ENCODE measurements at regions not wholly inside any gene's neighbourhood (a gene's known extent, or its start where the extent isn't known, plus 50 kb on each side); places are given as distances from the start of the nearest gene placed in this dataset.
A peak's percentile ranks its signal among the peaks of the same experiment; 100 is the strongest.

- no peak overlapping the region for H3K4me3 ChIP-seq (replicated peaks; ENCODE audit: low read depth, low read length)
- TF ChIP-seq CTCF (IDR thresholded peaks at IDR 0.05; ENCODE audit: low read depth, low read length, missing control alignments): no peak
- DNase-seq (ENCODE audit: extremely low read depth, low read depth): no peak
Observed at GRCh38 chr3:161905520-161906132, 409.0 kb downstream of the OTOL1 start.

- peak; percentile 77 for DNase-seq (ENCODE audit: extremely low read depth, low read depth)
- no peak overlapping the region for H3K4me3 ChIP-seq (replicated peaks; ENCODE audit: low read depth, low read length)
- TF ChIP-seq CTCF (IDR thresholded peaks at IDR 0.05; ENCODE audit: low read depth, low read length, missing control alignments): no peak
Observed at GRCh38 chr3:161913786-161914389, 417.3 kb downstream of the OTOL1 start.

GRCh38 chr3:161914703-161915417, 418.3 kb downstream of the OTOL1 start:
- no peak overlapping the region for H3K4me3 ChIP-seq (replicated peaks; ENCODE audit: low read depth, low read length)
- peak; percentile 42 for DNase-seq (ENCODE audit: extremely low read depth, low read depth)
- peak; percentile 53 for TF ChIP-seq CTCF (IDR thresholded peaks at IDR 0.05; ENCODE audit: low read depth, low read length, missing control alignments)

GRCh38 chr3:161915418-161915750, 418.8 kb downstream of the OTOL1 start:
- no peak overlapping the region for H3K4me3 ChIP-seq (replicated peaks; ENCODE audit: low read depth, low read length)
- no peak for TF ChIP-seq CTCF (IDR thresholded peaks at IDR 0.05; ENCODE audit: low read depth, low read length, missing control alignments)
- no peak for DNase-seq (ENCODE audit: extremely low read depth, low read depth)

GRCh38 chr3:161920196-161920595, 423.6 kb downstream of the OTOL1 start:
- TF ChIP-seq CTCF (IDR thresholded peaks at IDR 0.05; ENCODE audit: low read depth, low read length, missing control alignments): no peak
- DNase-seq (ENCODE audit: extremely low read depth, low read depth): no peak
- H3K4me3 ChIP-seq (replicated peaks; ENCODE audit: low read depth, low read length): no peak overlapping the region

- H3K4me3 ChIP-seq (replicated peaks; ENCODE audit: low read depth, low read length): no peak overlapping the region
- no peak for DNase-seq (ENCODE audit: extremely low read depth, low read depth)
- no peak for TF ChIP-seq CTCF (IDR thresholded peaks at IDR 0.05; ENCODE audit: low read depth, low read length, missing control alignments)
Observed at GRCh38 chr3:161925749-161926360, 429.2 kb downstream of the OTOL1 start.
